Limb (tissue), 2 donors: ENCODE measurements at regions not wholly inside any gene's neighbourhood (a gene's known extent, or its start where the extent isn't known, plus 50 kb on each side); places are given as distances from the start of the nearest gene placed in this dataset.

Experiments used
- DNase-seq, 2 donors: peaks; one replicate each; pipeline ENCODE4 v3.0.0-alpha.2; 2016; ENCODE audit errors: extremely low spot score in 2 of 2

GRCh38 chr2:121089166-121089510 lies 195.9 kb downstream of the TFCP2L1 start:
- DNase-seq: no peak

- DNase-seq: peak in 1 of 2 donors; percentile 27
Measured at GRCh38 chr2:121090088-121090715, 194.8 kb downstream of the TFCP2L1 start.

GRCh38 chr2:121092095-121092494 lies 192.9 kb downstream of the TFCP2L1 start:
- no peak for DNase-seq

GRCh38 chr2:121093692-121094091 lies 191.3 kb downstream of the TFCP2L1 start:
- DNase-seq: peak in 1 of 2 donors; percentile 36

- DNase-seq: no peak
Measured at GRCh38 chr2:121094101-121094500, 190.9 kb downstream of the TFCP2L1 start.

GRCh38 chr2:121094845-121095244 lies 190.2 kb downstream of the TFCP2L1 start:
- no peak for DNase-seq

GRCh38 chr2:121095257-121096080 lies 189.5 kb downstream of the TFCP2L1 start:
- DNase-seq: peak; percentile 54 to 76

- DNase-seq: no peak
Measured at GRCh38 chr2:121096611-121097010, 188.4 kb downstream of the TFCP2L1 start.

GRCh38 chr2:121098556-121098955 lies 186.4 kb downstream of the TFCP2L1 start:
- no peak for DNase-seq

GRCh38 chr2:121099329-121100290 lies 185.4 kb downstream of the TFCP2L1 start:
- DNase-seq: no peak

GRCh38 chr2:121101093-121101715 lies 183.8 kb downstream of the TFCP2L1 start:
- no peak for DNase-seq

GRCh38 chr2:121102941-121103340 lies 182.1 kb downstream of the TFCP2L1 start:
- no peak for DNase-seq

- no peak for DNase-seq
Measured at GRCh38 chr2:121103960-121104359, 181.0 kb downstream of the TFCP2L1 start.

GRCh38 chr2:121104721-121105141 lies 180.3 kb downstream of the TFCP2L1 start:
- DNase-seq: no peak

- no peak for DNase-seq
Measured at GRCh38 chr2:121110924-121111323, 174.1 kb downstream of the TFCP2L1 start.

GRCh38 chr2:121118951-121119350 lies 166.1 kb downstream of the TFCP2L1 start:
- no peak for DNase-seq

- no peak for DNase-seq
Measured at GRCh38 chr2:121120411-121120810, 164.6 kb downstream of the TFCP2L1 start.

- DNase-seq: no peak
Measured at GRCh38 chr2:121120991-121121390, 164.0 kb downstream of the TFCP2L1 start.

- DNase-seq: no peak
Measured at GRCh38 chr2:121121661-121122060, 163.3 kb downstream of the TFCP2L1 start.

- no peak for DNase-seq
Measured at GRCh38 chr2:121123268-121123667, 161.7 kb downstream of the TFCP2L1 start.

- DNase-seq: no peak
Measured at GRCh38 chr2:121124330-121124729, 160.7 kb downstream of the TFCP2L1 start.
